ENCODE measurements at regions not wholly inside any gene's neighbourhood (a gene's known extent, or its start where the extent isn't known, plus 50 kb on each side); places are given as distances from the start of the nearest gene placed in this dataset.
A peak's percentile ranks its signal among the peaks of the same experiment; 100 is the strongest.

GRCh38 chr17:77771587-77771986 lies 186.9 kb upstream of the TNRC6C start:
- no peak for DNase-seq (ENCODE audit: low read depth)

- no peak for DNase-seq (ENCODE audit: low read depth)
These were observed 186.5 kb upstream of the TNRC6C start for GRCh38 chr17:77771998-77772397.

- peak; percentile 43 for DNase-seq (ENCODE audit: low read depth)
These were observed 186.0 kb upstream of the TNRC6C start for GRCh38 chr17:77772461-77772897.

GRCh38 chr17:77772899-77773358 lies 185.6 kb upstream of the TNRC6C start:
- DNase-seq (ENCODE audit: low read depth), result no peak

- no peak for DNase-seq (ENCODE audit: low read depth)
These were observed 184.3 kb upstream of the TNRC6C start for GRCh38 chr17:77774182-77774581.

GRCh38 chr17:77778636-77779489 lies 179.6 kb upstream of the TNRC6C start:
- no peak for DNase-seq (ENCODE audit: low read depth)

GRCh38 chr17:77779711-77780539 lies 178.6 kb upstream of the TNRC6C start:
- no peak for DNase-seq (ENCODE audit: low read depth)

GRCh38 chr17:77781536-77781935 lies 177.0 kb upstream of the TNRC6C start:
- no peak for DNase-seq (ENCODE audit: low read depth)

GRCh38 chr17:77782201-77782600 lies 176.3 kb upstream of the TNRC6C start:
- no peak for DNase-seq (ENCODE audit: low read depth)

- no peak for DNase-seq (ENCODE audit: low read depth)
These were observed 175.9 kb upstream of the TNRC6C start for GRCh38 chr17:77782611-77783010.

- peak; percentile 32 for DNase-seq (ENCODE audit: low read depth)
These were observed 174.3 kb upstream of the TNRC6C start for GRCh38 chr17:77783991-77784820.

- no peak for DNase-seq (ENCODE audit: low read depth)
These were observed 173.1 kb upstream of the TNRC6C start for GRCh38 chr17:77785312-77785905.

GRCh38 chr17:77786090-77786489 lies 172.4 kb upstream of the TNRC6C start:
- DNase-seq (ENCODE audit: low read depth), result no peak

GRCh38 chr17:77786740-77787505 lies 171.6 kb upstream of the TNRC6C start:
- DNase-seq (ENCODE audit: low read depth), result no peak

- DNase-seq (ENCODE audit: low read depth), result no peak
These were observed 168.2 kb upstream of the TNRC6C start for GRCh38 chr17:77790143-77790829.

GRCh38 chr17:77792626-77793025 lies 165.9 kb upstream of the TNRC6C start:
- DNase-seq (ENCODE audit: low read depth), result no peak

- no peak for DNase-seq (ENCODE audit: low read depth)
These were observed 165.1 kb upstream of the TNRC6C start for GRCh38 chr17:77793146-77793970.

GRCh38 chr17:77793971-77794235 lies 164.6 kb upstream of the TNRC6C start:
- DNase-seq (ENCODE audit: low read depth), result no peak

GRCh38 chr17:77794846-77795245 lies 163.7 kb upstream of the TNRC6C start:
- no peak for DNase-seq (ENCODE audit: low read depth)

GRCh38 chr17:77795685-77796084 lies 162.8 kb upstream of the TNRC6C start:
- no peak for DNase-seq (ENCODE audit: low read depth)
